Right renal pelvis (tissue), 4 donors: ENCODE measurements at regions not wholly inside any gene's neighbourhood (a gene's known extent, or its start where the extent isn't known, plus 50 kb on each side); places are given as distances from the start of the nearest gene placed in this dataset.
"Not testable (repeated sequence)": the region's sequence is repeated elsewhere in the genome, so short reads cannot be mapped to it uniquely, and the experiment has no call there.

ENCODE experiments used
- DNase-seq, 4 donors: peaks; one replicate each; pipeline ENCODE4 v3.0.0-alpha.2; 2013; ENCODE audit warnings: low read depth in 4 of 4, low spot score in 3 of 4, missing footprints in 1 of 4

- no peak for DNase-seq
These were observed 238.5 kb downstream of the FGF9 start for GRCh38 chr13:21909331-21909730.

GRCh38 chr13:21910546-21910945 lies 239.7 kb downstream of the FGF9 start:
- DNase-seq, result no peak

GRCh38 chr13:21911646-21912298 lies 240.9 kb downstream of the FGF9 start:
- no peak for DNase-seq

GRCh38 chr13:21913010-21913409 lies 242.1 kb downstream of the FGF9 start:
- DNase-seq, result no peak

- no peak for DNase-seq
These were observed 246.5 kb downstream of the FGF9 start for GRCh38 chr13:21917086-21918015.

DNA sequence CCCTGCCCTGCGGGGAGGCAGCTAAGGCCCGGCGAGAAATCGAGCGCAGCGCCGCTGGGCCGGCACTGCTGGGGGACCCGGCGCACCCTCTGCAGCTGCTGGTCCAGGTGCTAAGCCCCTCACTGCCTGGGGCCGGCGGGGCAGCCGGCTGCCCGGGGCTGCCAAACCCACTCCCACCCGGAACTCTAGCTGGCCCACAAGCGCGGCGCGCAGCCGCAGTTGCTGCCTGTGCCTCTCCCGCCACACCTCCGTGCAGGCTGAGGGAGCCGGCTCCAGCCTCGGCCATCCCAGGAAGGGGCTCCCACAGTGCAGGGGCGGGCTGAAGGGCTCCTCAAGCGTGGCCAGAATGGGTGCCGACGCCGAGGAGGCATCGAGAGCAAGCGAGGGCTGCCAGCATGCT lies 249.9 kb downstream of the FGF9 start:
- not testable (repeated sequence) for DNase-seq

DNA sequence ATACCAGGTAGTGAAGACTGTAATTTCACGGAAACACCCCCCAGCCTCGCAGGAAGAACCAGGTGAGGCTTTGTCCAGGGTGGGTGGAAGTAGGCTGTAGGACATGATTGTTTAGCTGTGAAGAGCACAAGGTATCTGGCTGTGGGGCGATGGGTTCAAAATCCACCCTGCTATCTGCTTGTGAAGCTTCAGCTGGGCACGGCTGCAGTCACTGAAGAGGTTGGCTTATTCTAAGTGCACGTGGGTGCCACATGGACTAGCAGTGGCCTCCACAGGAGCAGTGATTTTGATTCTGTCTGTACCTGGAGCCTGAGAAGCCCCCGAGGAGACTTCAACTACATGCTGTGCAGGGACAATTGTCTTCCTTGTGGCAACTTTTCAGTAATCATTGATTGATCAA lies 254.1 kb downstream of the FGF9 start:
- DNase-seq, result no peak

DNA sequence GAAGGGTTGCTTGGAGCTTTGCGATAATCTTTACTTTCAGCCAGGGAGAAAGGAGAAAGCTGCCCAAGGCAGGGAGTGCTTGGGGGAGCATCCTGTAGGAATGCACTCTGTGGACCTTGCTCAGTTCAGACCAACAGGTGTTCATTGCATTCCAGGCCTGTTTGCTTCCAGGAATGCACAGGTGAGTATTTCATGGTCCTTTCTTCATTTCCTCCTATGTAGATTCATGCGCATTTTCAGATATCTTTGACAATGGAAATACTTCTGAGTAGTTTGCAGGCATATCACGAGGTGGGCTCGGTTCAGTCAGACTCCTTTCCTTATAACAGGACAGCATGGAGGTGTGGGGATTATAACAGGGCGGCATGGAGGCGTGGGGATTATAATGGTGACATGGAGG lies 254.8 kb downstream of the FGF9 start:
- no peak for DNase-seq

DNA sequence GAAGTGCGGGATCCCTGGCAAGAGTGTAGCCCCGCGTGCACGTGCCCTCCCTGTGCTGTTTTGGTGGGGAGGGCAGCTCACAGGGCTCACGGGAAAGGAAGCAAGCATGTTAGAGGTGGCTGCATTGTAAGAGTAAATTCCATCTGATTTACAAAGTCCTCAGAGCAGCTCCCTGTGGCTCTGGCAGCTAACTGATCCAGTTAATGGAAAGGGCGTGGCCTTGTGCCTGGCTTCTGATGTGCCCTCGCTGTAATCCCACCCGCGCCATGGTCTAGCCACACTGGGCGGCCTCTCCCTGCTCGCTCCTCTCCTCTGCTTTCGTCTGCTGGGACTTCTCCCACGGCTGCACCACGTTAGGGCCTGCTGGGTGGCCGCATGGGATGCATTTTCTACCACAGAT lies 258.5 kb downstream of the FGF9 start:
- DNase-seq, result no peak

- DNase-seq, result no peak
These were observed 259.7 kb downstream of the FGF9 start for GRCh38 chr13:21930536-21930935.

DNA sequence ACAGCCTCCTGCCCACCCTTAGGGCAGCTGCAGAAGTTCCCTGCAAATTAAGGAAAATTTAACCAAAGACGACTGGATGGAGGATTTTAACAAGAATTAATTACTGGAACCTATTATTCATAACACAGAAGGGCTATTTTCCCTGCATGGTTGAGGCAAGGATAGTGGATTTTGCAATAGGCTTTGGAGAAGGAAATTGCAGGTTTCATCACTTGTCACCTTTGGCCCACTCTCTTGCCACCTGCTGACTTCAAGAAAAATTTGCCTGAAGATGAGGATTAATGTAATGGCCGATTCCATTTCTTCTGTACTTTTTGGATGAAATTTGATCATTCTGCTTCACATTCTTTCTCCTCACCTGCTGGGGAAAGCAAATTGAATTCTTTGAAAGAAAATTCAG lies 261.7 kb downstream of the FGF9 start:
- no peak for DNase-seq

- DNase-seq, result no peak
These were observed 262.1 kb downstream of the FGF9 start for GRCh38 chr13:21932996-21933395.

DNA sequence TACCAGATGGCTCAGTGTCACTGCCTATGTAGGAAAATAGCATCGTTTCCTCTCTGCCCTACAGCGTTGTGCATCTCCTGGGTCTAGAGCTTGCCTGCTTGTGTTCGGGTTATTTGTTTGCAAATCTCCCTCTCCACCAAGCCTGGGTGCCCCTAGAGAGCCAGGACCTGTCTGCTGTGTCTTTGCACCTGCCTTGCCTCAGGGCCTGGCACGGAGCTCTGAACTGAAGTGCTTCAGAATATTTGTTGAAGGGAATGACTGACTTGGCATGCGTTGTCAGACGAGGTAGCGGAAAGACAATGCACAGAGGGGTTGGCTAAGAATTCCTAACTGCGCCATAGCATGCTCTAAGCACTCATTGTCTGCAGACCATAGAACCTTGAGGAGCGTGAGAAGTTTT lies 263.4 kb downstream of the FGF9 start:
- DNase-seq, result no peak

DNA sequence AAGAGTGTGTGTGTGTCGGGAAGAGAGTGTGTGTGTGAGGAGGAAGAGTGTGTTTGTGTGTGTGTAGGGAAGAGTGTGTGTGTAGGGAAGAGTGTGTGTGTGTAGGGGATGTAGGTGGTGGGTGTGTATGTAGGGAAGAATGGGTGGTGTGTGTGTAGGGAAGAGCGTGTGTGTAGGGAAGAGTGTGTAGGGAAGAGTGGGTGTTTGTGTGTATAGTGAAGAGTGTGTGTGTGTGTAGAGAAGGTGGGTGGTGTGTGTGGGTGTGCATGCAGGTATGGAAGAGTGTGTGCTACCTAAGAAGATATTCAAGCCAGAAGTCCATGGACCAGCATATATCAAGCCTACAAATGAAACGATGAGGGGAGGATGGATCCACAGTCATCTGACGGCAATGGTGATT lies 265.8 kb downstream of the FGF9 start:
- no peak for DNase-seq

DNA sequence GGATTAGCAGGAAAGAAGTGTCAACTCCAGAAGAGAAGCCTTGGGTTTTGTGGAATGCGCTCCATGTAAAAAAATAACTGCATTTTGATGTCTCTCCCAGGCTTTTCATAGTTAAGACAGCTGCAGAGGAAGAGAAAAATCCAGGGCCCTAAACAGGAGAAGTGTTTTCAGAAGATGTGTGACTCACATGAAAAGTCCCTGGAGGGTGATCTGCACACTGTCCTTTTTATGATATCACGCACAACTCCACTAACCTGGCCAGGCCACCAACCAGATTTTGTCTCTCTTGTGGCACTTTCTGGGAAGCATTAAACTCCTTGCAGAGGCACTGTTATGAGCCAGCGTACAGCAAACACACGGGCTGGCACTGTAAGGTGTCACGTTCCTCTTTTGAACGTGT lies 267.3 kb downstream of the FGF9 start:
- no peak for DNase-seq

DNA sequence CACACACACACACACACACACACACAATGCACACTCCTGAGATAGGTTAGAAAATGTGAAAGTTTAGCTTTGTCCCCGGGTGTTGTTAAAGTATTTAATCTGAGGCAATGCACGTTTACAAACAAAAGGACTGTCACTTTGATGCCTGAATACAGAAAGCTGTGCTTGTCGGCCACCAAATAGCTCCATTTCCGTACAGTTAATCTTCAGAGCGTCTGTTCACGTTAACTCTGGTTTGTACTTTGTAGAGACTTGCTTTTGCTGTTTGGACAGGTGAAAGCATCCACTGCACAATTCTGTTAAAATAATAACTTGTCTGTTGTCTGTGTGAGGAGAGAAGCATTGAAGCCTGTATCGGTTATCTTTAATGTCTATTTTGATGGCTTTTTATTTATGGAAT lies 267.8 kb downstream of the FGF9 start:
- DNase-seq, result no peak

- no peak for DNase-seq
These were observed 271.2 kb downstream of the FGF9 start for GRCh38 chr13:21942061-21942460.

DNA sequence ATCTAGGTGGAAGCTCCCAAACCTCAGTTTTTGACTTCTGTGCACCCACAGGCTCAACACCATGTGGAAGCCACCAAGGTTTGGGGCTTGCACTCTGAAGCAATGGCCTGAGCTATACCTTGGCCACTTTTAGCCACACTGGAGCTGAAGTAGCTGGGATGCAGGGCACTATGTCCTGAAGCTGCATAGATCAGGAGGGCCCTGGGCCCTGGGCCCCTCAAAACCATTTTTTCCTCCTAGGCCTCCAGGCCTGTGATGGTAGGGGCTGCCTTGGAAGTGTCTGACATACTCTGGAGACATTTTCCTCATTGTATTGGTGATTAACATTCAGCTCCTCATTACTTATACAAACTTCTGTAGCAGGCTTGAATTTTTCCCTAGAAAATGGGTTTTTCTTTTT lies 273.7 kb downstream of the FGF9 start:
- no peak for DNase-seq

GRCh38 chr13:21945195-21945594 lies 274.3 kb downstream of the FGF9 start:
- no peak for DNase-seq

- no peak for DNase-seq
These were observed 276.1 kb downstream of the FGF9 start for GRCh38 chr13:21946964-21947363.

DNA sequence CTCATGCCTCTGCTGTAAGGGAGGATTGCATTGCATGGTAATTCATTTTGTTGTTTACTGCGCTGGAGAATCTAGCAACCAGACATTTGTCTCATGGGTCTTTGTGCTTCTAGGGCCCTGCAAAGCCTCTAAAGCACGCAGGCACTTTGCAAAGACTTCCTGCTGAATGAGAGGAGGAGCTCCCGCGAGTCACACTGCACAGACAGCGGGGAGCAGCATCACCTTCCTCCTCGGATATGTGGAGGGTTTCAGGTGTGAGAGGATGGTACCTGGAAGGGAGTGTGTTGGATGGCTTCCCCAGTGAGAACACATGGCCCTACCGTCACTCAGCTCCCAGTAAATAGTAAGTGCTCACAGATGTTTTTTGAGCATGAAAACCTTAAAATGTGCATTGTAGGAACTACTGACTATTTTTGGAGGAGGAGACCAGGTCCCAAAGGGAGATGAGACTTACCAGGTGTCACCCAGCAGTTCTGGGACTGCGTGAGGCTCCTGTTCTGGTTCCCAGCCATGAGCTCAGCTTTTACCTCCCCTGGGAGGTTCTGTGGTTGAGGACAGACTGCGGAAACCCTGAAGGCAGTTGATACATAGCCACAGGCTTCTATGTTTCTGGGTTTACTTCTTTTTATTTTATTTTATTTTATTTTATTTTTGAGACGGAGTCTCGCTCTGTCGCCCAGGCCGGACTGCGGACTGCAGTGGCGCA lies 278.0 kb downstream of the FGF9 start:
- no peak for DNase-seq
